ENCODE measurements at regions not wholly inside any gene's neighbourhood (a gene's known extent, or its start where the extent isn't known, plus 50 kb on each side); places are given as distances from the start of the nearest gene placed in this dataset.

DNA sequence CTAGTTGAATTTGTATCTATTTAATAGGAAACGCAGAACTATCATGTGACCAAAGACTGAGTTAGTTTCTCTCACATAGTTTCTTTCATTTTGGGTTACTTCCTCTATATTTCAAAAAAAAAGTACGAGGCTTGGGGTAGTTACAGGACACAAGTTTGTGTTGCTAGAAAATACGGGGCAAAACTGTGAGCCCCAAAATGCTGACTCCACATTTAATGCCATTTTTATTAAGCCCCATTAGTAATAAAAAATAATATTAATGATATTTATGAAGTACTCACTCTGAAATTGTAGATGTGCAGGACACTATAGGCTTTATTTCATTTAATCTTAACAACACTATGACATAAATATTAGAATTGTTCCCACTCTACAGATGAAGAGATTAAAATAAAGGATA lies 268.6 kb downstream of the DTHD1 start:
- no peak for TF ChIP-seq POLR2A (IDR thresholded peaks at IDR 0.05; ENCODE audit: extremely low read depth, insufficient read length)
- TF ChIP-seq CTCF (IDR thresholded peaks at IDR 0.05; ENCODE audit: low read depth, low read length), result no peak
- TF ChIP-seq, protein P1, sequence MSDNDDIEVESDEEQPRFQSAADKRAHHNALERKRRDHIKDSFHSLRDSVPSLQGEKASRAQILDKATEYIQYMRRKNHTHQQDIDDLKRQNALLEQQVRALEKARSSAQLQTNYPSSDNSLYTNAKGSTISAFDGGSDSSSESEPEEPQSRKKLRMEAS (IDR thresholded peaks at IDR 0.05; ENCODE audit: low read depth, low read length), result no peak
- no peak for TF ChIP-seq MYC (IDR thresholded peaks at IDR 0.05; ENCODE audit: low read depth, low read length)

Measured in NB4 (cell line).